Neural crest cell (in vitro differentiated cells): ENCODE measurements at regions not wholly inside any gene's neighbourhood (a gene's known extent, or its start where the extent isn't known, plus 50 kb on each side); places are given as distances from the start of the nearest gene placed in this dataset.

ENCODE experiments used
- DNase-seq: peaks from one replicate; pipeline ENCODE4 v3.0.0; 2021; ENCODE audit warnings: low read depth, mixed read lengths, low spot score
- H3K27ac Mint-ChIP-seq: one replicate; pipeline ENCODE4 v1.8.0; 2021; ENCODE audit warnings: mild to moderate bottlenecking, mixed read lengths; ENCODE audit not compliant: unreplicated experiment
- H3K27me3 Mint-ChIP-seq: 2 replicates; pipeline ENCODE4 v1.8.0; 2021; ENCODE audit warnings: low read depth, mild to moderate bottlenecking, mixed read lengths
- H3K36me3 Mint-ChIP-seq: 2 replicates; pipeline ENCODE4 v1.8.0; 2021; ENCODE audit warnings: low read depth, mild to moderate bottlenecking, mixed read lengths
- H3K4me1 Mint-ChIP-seq: 2 replicates; pipeline ENCODE4 v1.8.0; 2021; ENCODE audit warnings: mixed read lengths
- H3K4me3 Mint-ChIP-seq: one replicate; pipeline ENCODE4 v1.8.0; 2021; ENCODE audit warnings: mild to moderate bottlenecking, mixed read lengths
- H3K9me3 Mint-ChIP-seq: 2 replicates; pipeline ENCODE4 v1.8.0; 2021; ENCODE audit warnings: mixed read lengths
- TF ChIP-seq, protein P1 (sequence below): fragments of 200-600 bp; sonication (generic); conservative IDR thresholded peaks from 2 replicates; pipeline ENCODE4 v1.5.0; 2021; ENCODE audit warnings: antibody characterized with exemption, mild to moderate bottlenecking

DNA sequence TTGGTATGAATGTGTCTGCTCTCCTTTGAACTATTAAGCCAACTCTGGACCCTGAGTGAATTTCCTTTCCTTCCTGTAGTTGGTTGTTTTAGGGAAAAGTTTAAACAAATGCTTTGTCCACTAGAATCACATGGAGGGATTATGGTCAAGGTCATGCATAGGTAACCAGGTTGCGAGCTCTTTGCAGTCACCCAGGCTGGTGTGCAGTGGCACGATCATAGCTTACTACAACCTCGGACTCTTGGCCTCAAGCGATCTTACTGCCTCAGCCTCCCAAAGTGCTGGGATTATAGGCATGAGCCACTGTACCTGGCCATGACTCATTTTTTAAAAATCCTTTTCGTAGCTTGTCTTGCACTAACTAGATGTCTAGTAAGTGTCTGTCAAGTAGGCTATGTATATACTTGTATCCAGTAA, 88.0 kb upstream of the SOX4 start:
- peaks cover 3% of the 10 kb centered on the region for H3K9me3 Mint-ChIP-seq
- peaks cover 13% of the 10 kb centered on the region for H3K4me1 Mint-ChIP-seq
- TF ChIP-seq, protein P1, sequence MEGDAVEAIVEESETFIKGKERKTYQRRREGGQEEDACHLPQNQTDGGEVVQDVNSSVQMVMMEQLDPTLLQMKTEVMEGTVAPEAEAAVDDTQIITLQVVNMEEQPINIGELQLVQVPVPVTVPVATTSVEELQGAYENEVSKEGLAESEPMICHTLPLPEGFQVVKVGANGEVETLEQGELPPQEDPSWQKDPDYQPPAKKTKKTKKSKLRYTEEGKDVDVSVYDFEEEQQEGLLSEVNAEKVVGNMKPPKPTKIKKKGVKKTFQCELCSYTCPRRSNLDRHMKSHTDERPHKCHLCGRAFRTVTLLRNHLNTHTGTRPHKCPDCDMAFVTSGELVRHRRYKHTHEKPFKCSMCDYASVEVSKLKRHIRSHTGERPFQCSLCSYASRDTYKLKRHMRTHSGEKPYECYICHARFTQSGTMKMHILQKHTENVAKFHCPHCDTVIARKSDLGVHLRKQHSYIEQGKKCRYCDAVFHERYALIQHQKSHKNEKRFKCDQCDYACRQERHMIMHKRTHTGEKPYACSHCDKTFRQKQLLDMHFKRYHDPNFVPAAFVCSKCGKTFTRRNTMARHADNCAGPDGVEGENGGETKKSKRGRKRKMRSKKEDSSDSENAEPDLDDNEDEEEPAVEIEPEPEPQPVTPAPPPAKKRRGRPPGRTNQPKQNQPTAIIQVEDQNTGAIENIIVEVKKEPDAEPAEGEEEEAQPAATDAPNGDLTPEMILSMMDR = no peak
- DNase-seq = no peak
- no peak overlapping the region for H3K4me3 Mint-ChIP-seq
- no peaks in the 10 kb centered on the region for H3K27me3 Mint-ChIP-seq
- no peak overlapping the region for H3K27ac Mint-ChIP-seq
- no peaks in the 10 kb centered on the region for H3K36me3 Mint-ChIP-seq

DNA sequence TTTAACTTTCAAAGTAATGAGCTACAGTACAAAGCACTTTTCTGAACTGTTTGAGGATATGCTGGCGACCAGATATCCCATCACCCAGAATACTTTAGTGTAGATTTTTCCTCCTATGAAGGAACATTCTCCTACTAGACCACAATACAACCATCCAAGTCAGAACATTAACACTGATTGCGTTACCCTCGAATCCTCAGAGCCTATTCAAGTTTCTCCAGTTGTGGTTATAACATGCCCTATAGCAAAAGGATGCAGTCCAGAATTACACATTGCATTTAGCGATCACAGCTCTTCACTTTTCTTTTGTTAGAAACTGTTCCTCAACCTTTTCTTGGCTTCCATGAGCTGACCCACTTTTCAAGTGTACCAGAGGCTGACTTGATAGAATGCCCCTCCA, 87.4 kb upstream of the SOX4 start:
- Mint-ChIP-seq H3K36me3 (no peaks in the 10 kb centered on the region), H3K27ac (no peak overlapping the region), H3K4me3 (no peak overlapping the region), H3K9me3 (peaks cover 3% of the 10 kb centered on the region), H3K4me1 (peaks cover 13% of the 10 kb centered on the region), H3K27me3 (no peaks in the 10 kb centered on the region)
- TF ChIP-seq, protein P1 = no peak
- no peak for DNase-seq

DNA sequence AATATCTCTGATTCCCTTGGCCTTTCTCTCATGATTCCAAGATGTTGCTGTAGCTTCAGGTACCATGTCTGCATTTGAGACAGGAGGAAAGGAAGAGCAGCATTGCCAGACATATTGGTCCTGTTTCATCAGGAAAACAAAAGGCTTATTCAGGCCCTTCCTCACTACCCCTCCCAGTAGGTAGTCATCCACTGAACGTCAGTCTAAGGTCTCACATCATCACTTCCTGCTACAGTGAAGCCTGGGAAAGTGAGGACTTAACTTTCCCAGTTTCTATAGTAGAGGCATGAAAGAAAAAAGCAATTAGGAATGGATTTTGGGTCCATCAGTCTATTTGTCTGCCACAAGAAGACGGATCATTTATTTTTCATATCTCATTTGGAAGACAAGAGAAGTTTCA, 85.7 kb upstream of the SOX4 start:
- Mint-ChIP-seq H3K4me3 (no peak overlapping the region), H3K27me3 (no peaks in the 10 kb centered on the region), H3K9me3 (peaks cover 3% of the 10 kb centered on the region), H3K36me3 (no peaks in the 10 kb centered on the region), H3K4me1 (peaks cover 13% of the 10 kb centered on the region), H3K27ac (no peak overlapping the region)
- TF ChIP-seq, protein P1 = no peak
- no peak for DNase-seq

DNA sequence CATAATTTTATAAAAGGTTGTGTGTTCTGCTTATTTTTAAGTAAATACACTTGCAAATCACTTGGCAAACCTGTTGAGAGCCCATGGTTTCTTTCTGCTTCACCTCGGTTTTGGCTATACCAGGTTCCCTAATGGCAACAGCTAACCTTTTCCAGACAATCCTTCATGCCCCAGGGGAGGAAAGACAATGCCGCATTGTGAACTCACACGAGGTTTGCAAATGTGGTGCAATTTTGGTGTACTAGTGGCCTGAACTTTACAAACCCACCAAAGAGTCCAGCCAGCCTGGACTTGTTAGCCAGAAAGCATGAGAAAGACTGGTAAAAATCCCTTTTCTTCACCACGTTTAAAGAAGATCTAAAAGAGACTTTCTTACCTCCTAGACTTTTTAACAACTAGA, 84.8 kb upstream of the SOX4 start:
- TF ChIP-seq, protein P1 = no peak
- peaks cover 3% of the 10 kb centered on the region for H3K9me3 Mint-ChIP-seq
- H3K4me1 Mint-ChIP-seq = peaks cover 13% of the 10 kb centered on the region
- no peak overlapping the region for H3K27ac Mint-ChIP-seq
- no peaks in the 10 kb centered on the region for H3K27me3 Mint-ChIP-seq
- no peaks in the 10 kb centered on the region for H3K36me3 Mint-ChIP-seq
- H3K4me3 Mint-ChIP-seq = no peak overlapping the region
- no peak for DNase-seq

DNA sequence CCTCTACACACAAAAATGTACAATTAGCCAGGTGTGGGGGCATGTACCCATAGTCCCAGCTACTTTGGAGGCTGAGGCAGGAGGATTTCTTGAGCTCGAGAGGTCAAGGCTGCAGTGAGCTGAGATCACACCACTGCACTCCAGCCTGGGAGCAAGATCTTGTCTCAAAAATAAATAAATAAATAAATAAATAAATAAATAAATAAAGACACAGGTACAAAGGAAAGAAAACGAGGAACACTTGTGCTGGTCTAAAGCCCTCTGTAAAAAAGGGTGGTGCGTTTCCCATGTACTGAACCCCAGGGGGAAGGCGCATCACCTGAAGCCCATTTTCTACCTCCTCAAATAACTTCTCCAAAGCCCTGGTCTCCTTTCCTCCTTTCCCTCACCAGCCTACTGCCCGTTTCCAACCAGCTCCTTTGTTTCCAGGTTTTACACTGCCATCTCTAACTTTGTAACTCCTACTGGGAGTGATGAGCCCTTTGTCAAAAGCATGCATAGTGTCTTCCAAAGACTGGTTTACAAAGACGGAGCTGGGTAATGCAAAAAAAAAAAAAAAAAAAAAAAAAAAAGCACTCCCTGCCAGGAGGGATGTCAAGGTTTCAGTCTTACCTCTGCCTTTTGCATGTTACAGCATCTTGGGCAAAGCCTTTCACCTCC, 81.5 kb upstream of the SOX4 start:
- Mint-ChIP-seq H3K27me3 (no peaks in the 10 kb centered on the region), H3K27ac (no peak overlapping the region), H3K36me3 (no peaks in the 10 kb centered on the region), H3K9me3 (peaks cover 3% of the 10 kb centered on the region), H3K4me3 (no peak overlapping the region), H3K4me1 (peaks cover 13% of the 10 kb centered on the region)
- TF ChIP-seq, protein P1 = no peak
- DNase-seq = no peak
